ENCODE measurements at regions not wholly inside any gene's neighbourhood (a gene's known extent, or its start where the extent isn't known, plus 50 kb on each side); places are given as distances from the start of the nearest gene placed in this dataset.
"Not testable (repeated sequence)": the region's sequence is repeated elsewhere in the genome, so short reads cannot be mapped to it uniquely, and the experiment has no call there.

DNA sequence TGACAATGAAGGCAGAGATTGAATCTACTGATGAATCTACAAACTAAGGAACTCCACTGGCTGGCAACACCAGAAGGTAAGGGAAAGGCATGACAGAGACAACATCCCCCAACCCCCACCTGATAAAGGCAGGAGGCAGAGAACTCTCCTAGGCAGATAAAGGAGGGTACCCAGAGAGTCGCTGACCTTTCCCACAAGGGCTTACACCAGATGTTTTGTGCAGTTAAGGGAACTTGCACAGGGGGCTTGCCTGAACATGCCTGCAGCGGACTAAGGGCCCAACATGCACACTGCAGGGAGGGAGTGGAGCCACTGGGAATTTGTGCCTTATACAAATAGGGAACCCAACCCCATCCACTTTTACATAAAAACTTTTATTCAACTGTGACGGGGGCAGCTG is 1996.9 kb upstream of the RAG2 start:
- DNase-seq (ENCODE audit: low read depth in 2 of 3, low spot score in 2 of 3): no peak

DNA sequence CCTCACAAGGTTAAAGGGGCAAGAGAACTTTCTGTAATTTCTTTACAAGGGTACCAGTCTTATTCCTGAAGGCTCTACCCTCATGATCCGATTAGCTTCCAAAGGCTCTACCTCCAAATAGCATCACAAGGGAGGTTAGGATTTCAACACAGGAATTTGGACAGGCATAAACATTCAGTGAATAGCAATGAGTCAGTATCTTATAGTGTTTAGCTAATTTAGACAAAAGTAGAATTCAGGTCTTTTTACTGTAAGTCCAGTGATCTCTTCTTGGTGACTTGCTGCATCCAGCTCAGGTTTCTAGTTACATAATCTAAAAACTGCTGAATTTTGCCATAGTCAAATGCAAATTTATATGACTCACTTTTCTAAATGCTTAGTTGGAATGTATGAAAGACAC is 1995.6 kb upstream of the RAG2 start:
- no peak for DNase-seq (ENCODE audit: low read depth in 2 of 3, low spot score in 2 of 3)

DNA sequence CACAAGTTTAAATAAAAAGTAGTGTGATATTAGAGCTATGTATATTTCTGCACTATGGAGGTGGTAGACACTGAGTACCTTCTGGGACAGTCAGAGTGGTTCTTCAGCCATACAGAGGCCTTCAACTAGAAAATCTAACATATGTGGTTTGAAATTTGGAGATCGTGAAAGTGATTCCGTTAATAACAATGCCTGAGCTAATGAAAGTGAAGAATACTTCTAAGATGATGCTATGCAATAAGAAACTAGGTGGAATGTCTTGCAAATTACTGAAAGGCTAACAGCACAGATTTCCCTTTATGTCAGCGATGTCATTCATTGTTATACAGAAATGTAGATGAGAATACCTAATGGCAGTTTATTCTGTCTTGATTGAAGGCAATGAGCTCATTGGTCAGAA is 1984.7 kb upstream of the RAG2 start:
- DNase-seq (ENCODE audit: low read depth in 2 of 3, low spot score in 2 of 3): no peak

DNA sequence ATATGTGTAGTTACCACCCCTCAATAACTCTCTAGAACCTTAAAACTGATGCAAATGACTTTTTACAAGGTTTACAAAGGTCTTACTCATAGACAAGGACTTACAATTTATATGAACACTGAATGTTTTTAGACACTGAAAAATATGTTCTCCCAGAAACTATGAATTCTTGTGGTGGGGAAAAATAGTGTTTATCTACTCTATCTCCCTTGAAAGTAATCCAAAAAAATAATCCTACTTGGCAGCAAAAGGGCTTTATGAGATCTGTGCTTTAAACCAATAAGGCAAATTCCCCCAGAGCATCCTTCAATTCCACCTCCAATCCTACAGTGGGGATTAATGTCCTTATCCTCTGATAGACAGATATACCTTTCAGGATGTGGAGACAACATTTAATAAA is 1984.1 kb upstream of the RAG2 start:
- DNase-seq (ENCODE audit: low read depth in 2 of 3, low spot score in 2 of 3): no peak

DNA sequence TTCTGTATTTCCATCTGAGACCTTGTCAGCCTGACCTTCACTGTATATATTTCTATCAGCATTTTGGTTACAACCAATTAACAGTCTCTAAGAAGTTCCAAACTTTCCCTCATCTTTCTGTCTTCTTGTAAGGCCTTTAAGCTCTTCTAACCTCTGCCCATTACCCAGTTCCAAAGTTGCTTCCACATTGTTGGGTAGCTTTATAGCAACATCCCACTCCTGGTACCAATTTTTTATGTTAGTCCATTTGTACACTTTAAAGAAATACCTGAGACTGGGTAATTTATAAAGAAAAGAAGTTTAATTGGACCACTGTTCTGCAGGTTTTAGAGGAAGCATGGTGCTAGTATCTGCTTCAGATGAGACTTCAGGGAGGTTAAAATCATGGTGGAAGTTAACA is 1979.7 kb upstream of the RAG2 start:
- no peak for DNase-seq (ENCODE audit: low read depth in 2 of 3, low spot score in 2 of 3)

DNA sequence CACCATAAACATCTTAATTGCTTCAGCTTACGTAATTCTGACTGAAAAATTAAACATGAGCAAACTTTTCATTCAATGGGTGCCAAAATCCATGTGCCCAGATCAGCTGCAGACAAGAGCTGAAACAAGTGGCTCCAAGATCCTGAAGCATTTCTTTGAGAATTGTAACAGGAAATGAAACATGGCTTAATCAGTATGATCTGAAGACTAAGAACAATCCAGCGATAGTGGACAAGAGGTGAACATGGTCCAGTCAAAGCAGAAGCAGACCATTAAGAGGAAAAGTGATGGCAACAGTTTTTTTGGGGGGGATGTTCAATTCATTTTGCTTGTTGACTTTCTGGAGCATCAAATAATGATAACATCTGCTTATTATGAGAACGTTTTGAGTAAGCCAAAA is 1964.5 kb upstream of the RAG2 start:
- no peak for DNase-seq (ENCODE audit: low read depth in 2 of 3, low spot score in 2 of 3)

DNA sequence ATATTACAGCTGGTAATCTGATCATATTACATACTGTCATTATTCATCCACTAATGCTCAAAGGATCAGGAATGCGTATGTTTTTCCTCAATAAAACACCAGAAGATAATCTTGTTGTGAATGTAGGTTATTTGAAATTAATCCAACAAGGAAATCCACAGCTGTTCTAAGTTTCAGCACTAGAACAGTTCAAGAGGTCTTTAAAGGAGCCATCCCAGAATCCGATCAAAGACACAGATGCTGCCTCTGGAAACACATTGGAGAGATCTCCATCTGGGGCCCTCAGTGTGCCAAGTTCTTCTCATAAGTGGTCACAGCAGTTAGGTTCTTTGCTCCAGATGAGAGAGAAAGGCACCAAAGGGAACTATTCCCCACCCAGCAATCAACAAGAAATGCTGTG is 1955.1 kb upstream of the RAG2 start:
- DNase-seq (ENCODE audit: low read depth in 2 of 3, low spot score in 2 of 3): no peak

DNA sequence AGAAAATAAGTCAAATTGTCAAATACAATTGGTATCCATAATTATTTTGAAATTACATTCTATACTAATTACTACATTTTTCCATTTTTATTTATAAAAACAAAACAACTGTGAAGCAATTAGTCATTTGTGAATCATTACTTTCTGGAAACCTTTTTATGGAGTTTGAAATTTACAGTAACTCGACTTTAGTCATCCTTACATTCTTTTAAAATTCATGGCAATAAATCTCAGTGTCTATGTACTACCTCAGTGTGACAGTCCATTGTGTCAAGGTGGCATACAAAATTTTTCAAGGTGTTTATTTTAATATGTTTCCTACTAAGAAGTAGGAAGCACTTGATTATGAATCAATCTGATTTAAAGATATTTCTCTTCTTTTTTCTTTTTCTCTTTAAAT is 1949.4 kb upstream of the RAG2 start:
- no peak for DNase-seq (ENCODE audit: low read depth in 2 of 3, low spot score in 2 of 3)

DNA sequence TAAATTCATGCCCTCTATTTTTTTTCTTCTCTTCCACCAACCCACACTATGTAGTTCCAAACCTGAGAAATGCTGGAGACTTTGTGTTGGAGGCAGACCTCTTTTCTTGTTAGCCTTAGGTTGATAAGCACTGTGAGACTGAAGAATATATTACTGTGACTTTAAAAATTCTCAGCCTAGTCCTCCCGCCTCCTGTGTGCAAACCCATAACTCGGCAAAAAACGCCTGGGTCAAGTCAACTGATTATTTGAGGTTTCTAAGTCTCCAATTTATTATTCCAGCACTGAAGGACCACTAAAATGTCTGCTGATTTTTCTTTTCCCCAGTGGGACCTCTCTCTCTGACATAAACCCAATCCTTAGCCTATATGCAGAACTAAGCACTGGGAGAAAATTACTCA is 1946.0 kb upstream of the RAG2 start:
- no peak for DNase-seq (ENCODE audit: low read depth in 2 of 3, low spot score in 2 of 3)

DNA sequence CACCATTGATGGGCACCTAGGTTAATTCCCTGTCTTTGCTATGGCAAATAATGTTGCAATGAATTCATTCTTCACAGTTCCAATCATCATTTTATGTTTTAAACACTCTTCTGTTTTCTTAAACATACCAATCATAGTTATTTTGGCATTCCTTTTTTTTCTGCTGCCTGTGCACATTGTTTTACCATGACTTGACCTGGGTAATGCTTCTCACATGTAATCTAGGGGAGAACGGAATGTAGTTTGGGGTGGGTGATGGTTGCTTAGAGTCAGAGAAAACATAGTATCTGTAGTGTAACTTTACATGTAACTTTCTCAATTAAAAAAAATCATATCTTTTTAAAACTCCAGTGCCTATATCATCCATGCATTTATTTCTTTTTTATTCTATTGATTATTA is 1945.3 kb upstream of the RAG2 start:
- no peak for DNase-seq (ENCODE audit: low read depth in 2 of 3, low spot score in 2 of 3)

DNA sequence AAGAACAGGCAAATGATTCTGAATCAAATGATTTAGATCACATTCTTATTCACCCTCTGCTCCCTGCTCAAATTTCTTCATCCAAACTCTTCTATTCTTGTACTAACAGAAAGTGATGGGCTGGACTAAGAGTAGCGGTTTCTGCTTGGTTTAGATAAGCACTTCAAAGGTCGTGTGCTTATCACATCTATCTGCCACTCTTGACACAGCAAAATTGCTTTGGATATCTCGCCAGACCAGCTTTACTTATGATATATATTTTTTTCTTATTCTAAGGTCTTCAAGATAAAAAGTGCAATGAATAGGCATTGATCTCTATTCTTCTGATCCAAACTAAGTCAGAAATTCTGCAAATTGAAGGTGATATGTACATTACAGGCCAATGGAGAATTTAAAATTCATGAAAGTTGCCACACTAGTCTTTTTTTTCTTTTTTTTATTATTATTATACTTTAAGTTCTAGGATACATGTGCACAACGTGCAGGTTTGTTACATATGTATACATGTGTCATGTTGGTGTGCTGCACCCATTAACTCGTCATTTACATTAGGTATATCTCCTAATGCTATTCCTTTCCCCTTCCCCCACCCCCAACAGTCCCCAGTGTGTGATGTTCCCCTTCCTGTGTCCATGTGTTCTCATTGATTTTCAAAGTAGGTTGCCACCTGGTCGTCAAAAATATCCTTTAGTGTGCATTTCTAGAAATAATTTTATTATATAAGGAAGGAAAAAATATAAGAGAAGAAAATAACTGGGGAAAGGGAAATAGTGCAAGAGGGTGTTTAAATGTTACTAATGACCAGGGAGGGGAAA is 1941.0 kb upstream of the RAG2 start:
- DNase-seq (ENCODE audit: low read depth in 2 of 3, low spot score in 2 of 3): no peak

DNA sequence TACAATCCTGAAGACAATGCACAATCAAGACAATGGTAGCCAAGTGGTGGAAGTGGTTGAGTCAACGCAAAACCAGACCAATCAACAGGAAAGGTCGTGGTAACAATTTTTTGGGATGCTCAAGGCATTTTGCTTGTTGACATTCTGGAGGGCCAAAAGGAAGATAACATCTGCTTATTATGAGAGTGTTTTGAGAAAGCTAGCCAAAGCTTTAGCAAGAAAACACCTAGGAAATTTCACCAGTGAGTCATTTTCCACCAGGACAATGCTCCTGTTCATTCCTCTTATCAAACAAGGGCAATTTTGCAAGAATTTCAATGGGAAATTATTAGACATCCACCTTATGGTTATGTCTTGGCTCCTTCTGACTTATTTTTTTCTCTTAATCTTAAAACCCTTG is 1932.2 kb upstream of the RAG2 start:
- DNase-seq (ENCODE audit: low read depth in 2 of 3, low spot score in 2 of 3): no peak

DNA sequence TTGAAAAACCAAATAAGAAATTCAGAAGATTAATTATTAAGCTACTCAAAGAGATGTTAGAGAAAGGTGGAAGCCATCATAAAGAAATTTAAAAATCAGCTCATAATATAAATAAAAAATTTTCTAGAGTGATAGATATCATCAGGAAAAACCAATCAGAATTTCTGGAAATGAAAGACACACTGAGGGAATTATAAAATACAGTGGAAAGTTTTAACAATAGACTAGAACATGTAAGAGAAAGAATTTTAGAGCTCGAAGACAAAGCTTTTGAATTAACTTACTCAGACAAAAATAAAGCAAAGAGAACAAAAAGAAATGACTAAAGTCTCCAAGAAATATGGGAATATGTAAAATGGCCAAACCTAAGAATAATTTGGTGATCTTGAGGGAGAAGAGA is 1926.9 kb upstream of the RAG2 start:
- DNase-seq (ENCODE audit: low read depth in 2 of 3, low spot score in 2 of 3): no peak

DNA sequence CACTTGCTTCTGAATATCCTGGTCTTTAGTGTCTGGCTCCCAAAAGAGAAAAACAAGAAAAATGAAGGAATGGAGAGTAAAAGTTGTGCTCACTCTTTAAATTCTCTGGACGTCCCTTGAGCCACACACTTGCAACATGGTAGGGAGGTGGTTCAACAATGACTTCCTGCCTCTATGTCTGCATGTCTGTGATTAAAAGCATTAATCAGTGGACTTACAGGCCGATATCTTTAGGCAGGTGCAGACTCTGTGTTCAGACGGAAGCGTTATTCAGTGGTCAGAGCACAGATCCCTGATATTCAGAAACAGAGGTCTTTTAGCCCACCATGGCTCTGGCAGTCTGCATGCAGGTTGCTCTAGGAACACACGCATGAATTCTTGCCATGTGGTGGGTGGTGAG is 1920.0 kb upstream of the RAG2 start:
- DNase-seq (ENCODE audit: low read depth in 2 of 3, low spot score in 2 of 3): no peak

DNA sequence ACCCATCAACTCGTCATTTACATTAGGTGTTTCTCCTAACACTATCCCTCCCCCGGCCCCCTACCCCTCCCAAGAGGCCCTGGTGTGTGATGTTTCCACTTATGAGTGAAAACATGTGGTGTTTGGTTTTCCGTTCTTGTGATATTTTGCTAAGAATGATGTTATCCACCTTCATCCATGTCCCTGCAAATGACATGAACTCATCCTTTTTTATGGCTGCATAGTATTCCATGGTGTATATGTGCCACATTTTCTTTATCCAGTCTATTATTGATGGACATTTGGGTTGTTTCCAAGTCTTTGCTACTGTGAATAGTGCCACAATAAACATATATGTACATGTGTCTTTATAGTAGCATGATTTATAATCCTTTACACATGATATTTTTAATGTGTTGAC is 1914.8 kb upstream of the RAG2 start:
- DNase-seq (ENCODE audit: low read depth in 2 of 3, low spot score in 2 of 3): not testable (repeated sequence)

DNA sequence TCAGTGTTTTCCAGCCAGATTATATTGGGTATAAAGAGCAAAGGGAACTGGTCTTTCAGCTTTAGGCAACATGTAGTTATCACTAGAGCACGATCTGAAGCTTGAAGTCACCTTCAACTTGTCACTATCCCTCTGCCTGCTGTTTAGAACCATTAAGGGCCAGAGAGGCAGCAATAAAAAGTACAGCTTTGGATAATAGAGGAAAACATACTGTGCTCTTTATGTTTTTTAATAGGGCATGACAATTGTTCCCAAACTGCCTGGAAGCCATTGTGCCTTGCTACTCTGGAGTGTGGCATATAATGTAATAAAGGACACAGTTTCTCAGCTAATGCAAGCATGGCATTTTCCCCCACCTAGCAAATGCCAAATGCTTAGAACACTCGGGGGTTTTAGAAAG is 1912.0 kb upstream of the RAG2 start:
- DNase-seq (ENCODE audit: low read depth in 2 of 3, low spot score in 2 of 3): no peak

DNA sequence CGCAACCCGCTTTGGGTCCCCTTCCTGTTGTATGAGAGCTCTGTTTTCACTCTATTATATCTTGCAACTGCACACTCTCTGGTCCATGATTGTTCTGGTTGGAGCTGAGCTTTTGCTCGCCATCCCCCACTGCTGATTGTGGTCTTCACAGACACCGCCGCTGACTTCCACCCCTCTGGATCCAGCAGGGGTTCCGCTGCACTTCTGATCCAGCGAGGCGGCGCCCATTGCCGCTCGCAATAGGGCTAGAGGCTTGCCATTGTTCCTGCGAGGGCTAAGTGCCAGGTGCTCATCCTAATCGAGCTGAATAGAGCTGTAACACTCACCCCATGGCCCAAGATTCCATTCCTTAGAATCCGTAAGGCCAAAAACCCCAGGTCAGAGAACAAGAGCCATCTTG is 1905.8 kb upstream of the RAG2 start:
- DNase-seq (ENCODE audit: low read depth in 2 of 3, low spot score in 2 of 3): no peak

DNA sequence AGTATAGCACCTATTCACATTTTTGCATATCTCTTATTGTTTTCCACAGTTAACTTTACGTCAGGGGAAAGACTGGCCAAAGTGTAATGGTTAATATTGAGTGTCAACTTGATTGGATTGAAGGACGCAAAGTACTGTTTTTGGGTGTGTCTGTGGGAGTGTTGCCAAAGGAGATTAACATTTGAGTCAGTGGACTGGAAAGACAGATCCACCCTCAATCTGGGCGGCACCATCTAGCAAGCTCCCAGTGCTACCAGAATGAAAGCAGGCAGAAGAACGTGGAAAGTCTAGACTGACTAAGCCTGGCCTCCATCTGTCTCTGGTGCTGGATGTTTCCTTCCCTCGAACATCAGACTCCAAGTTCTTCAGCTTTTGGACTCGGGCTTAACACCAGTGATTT is 1900.7 kb upstream of the RAG2 start:
- DNase-seq (ENCODE audit: low read depth in 2 of 3, low spot score in 2 of 3): no peak

DNA sequence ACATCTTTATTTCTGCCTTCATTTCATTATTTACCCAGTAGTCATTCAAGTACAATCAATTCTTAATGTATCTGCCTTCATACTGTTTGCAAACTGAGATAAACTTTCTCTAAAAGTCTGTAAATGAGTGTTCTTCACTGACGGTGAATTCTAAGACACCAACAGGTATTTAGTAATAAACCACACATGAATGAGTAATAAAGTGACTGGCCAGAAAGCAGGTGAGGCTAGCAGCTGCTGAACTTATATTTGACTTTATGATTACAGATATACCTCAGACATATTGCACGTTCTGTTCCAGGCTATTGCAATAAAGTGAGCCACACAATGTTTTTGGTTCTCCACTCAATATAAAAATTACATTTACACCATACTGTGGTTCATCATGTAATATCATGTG is 1894.0 kb upstream of the RAG2 start:
- no peak for DNase-seq (ENCODE audit: low read depth in 2 of 3, low spot score in 2 of 3)

DNA sequence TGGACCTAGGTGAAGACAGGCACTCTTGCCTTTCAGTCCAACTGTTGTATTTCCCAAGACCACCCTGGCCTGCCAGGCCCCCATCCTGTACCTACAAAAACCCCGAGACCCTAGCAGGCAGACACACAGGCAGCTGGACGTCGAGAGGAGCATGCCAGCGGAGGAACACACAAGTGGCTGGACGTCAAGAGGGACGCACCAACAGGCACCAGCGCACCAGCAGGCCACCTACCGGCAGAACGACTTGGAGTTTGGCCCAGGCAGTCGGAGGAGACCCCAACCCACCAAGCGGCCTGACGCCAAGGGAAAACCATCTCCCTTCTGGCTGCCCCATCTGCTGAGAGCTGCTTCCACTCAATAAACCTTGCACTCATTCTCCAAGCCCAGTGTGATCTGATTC is 1883.4 kb upstream of the RAG2 start:
- no peak for DNase-seq (ENCODE audit: low read depth in 2 of 3, low spot score in 2 of 3)

DNA sequence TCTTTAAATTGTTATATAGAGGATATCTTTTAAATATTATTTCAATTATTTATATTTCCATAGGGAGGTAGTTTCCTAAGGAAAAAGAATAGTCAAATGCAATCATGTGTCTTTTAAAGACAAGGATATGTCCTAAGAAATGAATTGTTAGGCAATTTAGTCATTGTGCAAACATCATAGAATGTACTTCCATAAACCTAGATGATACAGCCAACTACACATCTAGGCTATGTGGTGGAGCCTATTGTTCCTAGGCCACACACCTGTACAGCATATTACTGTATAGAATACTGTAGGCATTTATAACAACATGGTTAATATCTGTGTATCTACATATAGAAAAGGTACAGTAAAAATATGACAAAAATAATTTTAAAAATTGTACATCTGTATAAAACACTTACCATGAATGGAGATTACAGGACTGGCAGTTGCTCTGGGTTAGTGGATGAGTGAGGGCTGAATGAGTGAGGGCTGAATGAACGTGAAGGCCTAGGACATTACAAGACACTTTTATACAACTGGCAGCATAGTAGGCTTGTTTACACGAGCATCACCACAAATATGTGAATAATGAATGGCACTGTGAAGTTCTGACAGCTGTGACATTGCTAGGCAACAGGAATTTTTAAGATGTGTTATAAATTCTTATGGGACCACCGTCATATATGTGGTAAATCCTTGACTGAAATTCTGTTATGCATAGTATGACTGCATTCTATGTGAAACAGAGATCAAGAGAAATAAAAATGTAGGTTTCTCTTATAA is 1879.0 kb upstream of the RAG2 start:
- no peak for DNase-seq (ENCODE audit: low read depth in 2 of 3, low spot score in 2 of 3)

DNA sequence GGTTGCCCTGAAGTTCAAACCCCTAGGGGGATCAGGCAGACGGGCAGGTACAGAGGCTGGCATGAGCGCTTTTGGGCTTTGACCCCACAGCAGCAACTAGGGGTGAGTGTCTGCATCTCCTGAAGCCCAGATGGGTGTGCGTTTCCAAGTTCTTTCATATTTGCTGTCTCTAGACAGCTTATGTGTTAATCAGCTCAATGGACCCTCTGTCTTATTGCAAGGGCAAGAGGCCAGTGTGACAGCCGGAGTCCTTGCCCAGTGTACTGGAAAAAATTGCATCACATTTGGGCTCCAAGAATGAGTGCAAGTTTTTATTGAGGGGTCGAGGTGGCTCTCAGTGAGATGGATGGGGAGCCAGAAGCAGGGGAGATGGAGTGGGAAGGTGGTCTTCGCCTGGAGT is 1863.7 kb upstream of the RAG2 start:
- no peak for DNase-seq (ENCODE audit: low read depth in 2 of 3, low spot score in 2 of 3)

DNA sequence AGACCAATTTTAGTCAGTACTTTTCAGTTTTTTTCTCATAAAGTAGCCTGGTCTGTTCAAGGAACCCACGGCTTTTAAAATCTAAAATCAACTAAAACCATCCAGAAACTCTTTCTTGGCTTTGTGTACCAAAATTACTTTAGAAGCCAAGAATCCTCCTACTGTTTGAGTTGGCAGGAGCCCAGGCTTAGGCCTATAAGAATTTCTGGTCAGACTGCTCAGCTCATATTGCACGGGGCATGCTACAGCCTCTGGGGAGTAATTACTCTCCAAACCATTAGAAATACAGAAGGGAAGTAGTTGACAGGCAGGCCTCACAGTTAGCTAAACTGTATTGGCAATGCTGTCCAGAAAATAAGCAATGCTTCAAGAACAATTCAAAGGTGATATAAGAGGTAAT is 1862.9 kb upstream of the RAG2 start:
- no peak for DNase-seq (ENCODE audit: low read depth in 2 of 3, low spot score in 2 of 3)
